ENCODE measurements at regions not wholly inside any gene's neighbourhood (a gene's known extent, or its start where the extent isn't known, plus 50 kb on each side); places are given as distances from the start of the nearest gene placed in this dataset.

GRCh38 chr4:102437111-102437510 is 64.0 kb upstream of the NFKB1 start:
- TF ChIP-seq POLR2A (IDR thresholded peaks at IDR 0.05; ENCODE audit: low read depth, low read length) (no peak), TAF1 (IDR thresholded peaks at IDR 0.05; ENCODE audit: low read depth, low read length) (no peak)
